HCT116 (cell line): ENCODE measurements at regions not wholly inside any gene's neighbourhood (a gene's known extent, or its start where the extent isn't known, plus 50 kb on each side); places are given as distances from the start of the nearest gene placed in this dataset.

ENCODE experiments used
- ATAC-seq: fragments of 200-7000 bp; cut with Tn5 transposase; 2 replicates; pipeline ENCODE4 v1.9.1; 2020; ENCODE audit warnings: mild to moderate bottlenecking, moderate library complexity
- BruUV-seq: library from RNA; stranded (reverse); fragments of 400-500 nt; replicated peaks from 2 replicates; lab custom pipeline; 2021; lab: Mats Ljungman, UMichigan
- CTCF ChIA-PET: fragments of 300-600 bp; sonication (Branson Sonifier 250); formaldehyde crosslinking; loops from one replicate; lab custom pipeline; 2021; ENCODE audit warnings: antibody characterized with exemption; lab: Charles Lee
- POLR2A ChIA-PET: fragments of 300-600, 350-600 bp; sonication (Branson Sonifier 250); formaldehyde crosslinking; loops from one replicate; lab custom pipeline; 2021; ENCODE audit warnings: antibody characterized with exemption; lab: Charles Lee
- RAD21 ChIA-PET, 2 experiments: fragments of 300-600 bp; sonication (Branson Sonifier 250); formaldehyde crosslinking; loops; one replicate each; lab custom pipeline; 2023; ENCODE audit warnings: low total read pairs in 2 of 2; ENCODE audit not compliant: uncharacterized antibody in 2 of 2, unreplicated experiment in 2 of 2, low non-redundant PET in 1 of 2; lab: Charles Lee
- DNase-seq: peaks from one replicate; pipeline ENCODE4 v3.0.0-alpha.2; 2010; ENCODE audit warnings: low read depth, low spot score
- H2AFZ ChIP-seq: fragments of 200-600 bp; shearing (Covaris generic), sonication (generic); 2 replicates; pipeline ENCODE4 v1.6.1; 2017; ENCODE audit warnings: low read depth, mixed run types, mixed read lengths, antibody characterized with exemption, low read length; ENCODE audit not compliant: poor library complexity, severe bottlenecking
- H3K27ac ChIP-seq: 2 replicates; pipeline ENCODE4 v1.5.1; 2012; ENCODE audit warnings: low read depth, low read length
- H3K27me3 ChIP-seq: fragments of 200-600 bp; sonication (generic); 2 replicates; pipeline ENCODE4 v1.6.1; 2016; ENCODE audit warnings: mixed run types, low read length, mixed read lengths; ENCODE audit not compliant: insufficient read depth
- H3K36me3 ChIP-seq, 2 experiments: fragments of 200-500 bp in 1 of 2; fragments of 200-600 bp in 1 of 2; sonication (Bioruptor generic) in 1 of 2; sonication (generic) in 1 of 2; 2 replicates each; pipeline versions ENCODE4 v1.5.1 to v1.6.1; 2014 to 2016; ENCODE audit warnings: low read length in 2 of 2, inconsistent platforms in 1 of 2, mixed read lengths in 1 of 2, mixed run types in 1 of 2; ENCODE audit not compliant: insufficient read depth in 2 of 2, control insufficient read depth in 1 of 2
- H3K4me1 ChIP-seq, 2 experiments: fragments of 200-600 bp in 1 of 2; sonication (generic) in 1 of 2; 2 replicates each; pipeline versions ENCODE4 v1.5.1 to v1.6.1; 2012 to 2017; ENCODE audit warnings: low read length in 2 of 2, inconsistent platforms in 1 of 2, mild to moderate bottlenecking in 1 of 2, mixed read lengths in 1 of 2, mixed run types in 1 of 2, moderate library complexity in 1 of 2; ENCODE audit not compliant: insufficient read depth in 2 of 2, control insufficient read depth in 1 of 2
- H3K4me2 ChIP-seq: fragments of 200-600 bp; sonication (generic); 2 replicates; pipeline ENCODE4 v1.6.1; 2017; ENCODE audit warnings: mixed run types, low read length, mixed read lengths
- H3K4me3 ChIP-seq, 2 experiments: fragments of 200-600 bp in 1 of 2; sonication (generic) in 1 of 2; replicated peaks in 1 of 2; 2 replicates each; pipeline ENCODE4 v1.5.1; 2011 to 2016; ENCODE audit warnings: low read length in 2 of 2, control low read depth in 1 of 2, low read depth in 1 of 2, mild to moderate bottlenecking in 1 of 2, mixed read lengths in 1 of 2, mixed run types in 1 of 2
- H3K79me2 ChIP-seq: fragments of 200-600 bp; sonication (generic); 2 replicates; pipeline ENCODE4 v1.6.1; 2017; ENCODE audit warnings: mild to moderate bottlenecking, mixed run types, low read length, moderate library complexity, mixed read lengths; ENCODE audit not compliant: insufficient read depth
- H3K9ac ChIP-seq: fragments of 200-600 bp; sonication (generic); 2 replicates; pipeline ENCODE4 v1.6.1; 2016; ENCODE audit warnings: low read length, mixed read lengths
- H3K9me2 ChIP-seq: fragments of 200-600 bp; sonication (generic), shearing (Covaris generic); 2 replicates; pipeline ENCODE4 v1.6.1; 2017; ENCODE audit warnings: mixed run types, mild to moderate bottlenecking, moderate library complexity; ENCODE audit not compliant: insufficient read depth
- H3K9me3 ChIP-seq, 2 experiments: fragments of 200-500 bp in 1 of 2; fragments of 200-600 bp in 1 of 2; sonication (Bioruptor generic) in 1 of 2; sonication (generic) in 1 of 2; 2 replicates each; pipeline ENCODE4 v1.6.1; 2014 to 2017; ENCODE audit warnings: low read length in 2 of 2, mixed read lengths in 2 of 2, inconsistent platforms in 1 of 2, low read depth in 1 of 2, mild to moderate bottlenecking in 1 of 2, mixed run types in 1 of 2, moderate library complexity in 1 of 2; ENCODE audit not compliant: control insufficient read depth in 1 of 2, insufficient read depth in 1 of 2
- H4K20me1 ChIP-seq: fragments of 200-600 bp; sonication (generic), shearing (Covaris generic); 2 replicates; pipeline ENCODE4 v1.6.1; 2017; ENCODE audit warnings: mixed run types, mild to moderate bottlenecking, moderate library complexity; ENCODE audit not compliant: insufficient read depth
- CEBPB ChIP-seq: IDR thresholded peaks from 2 replicates; pipeline ENCODE4 v1.6.1; 2012; ENCODE audit warnings: low read depth
- EZH2 ChIP-seq: fragments of 200-600 bp; sonication (generic); IDR thresholded peaks from 2 replicates; pipeline ENCODE4 v1.6.1; 2017; ENCODE audit warnings: antibody characterized with exemption, mixed run types
- EZH2phosphoT487 ChIP-seq: fragments of 200-600 bp; IDR thresholded peaks from 2 replicates; pipeline ENCODE4 v1.6.1; 2018; ENCODE audit warnings: antibody characterized with exemption, borderline replicate concordance
- JUND ChIP-seq: IDR thresholded peaks from 2 replicates; pipeline ENCODE4 v1.6.1; 2012
- POLR2A ChIP-seq: IDR thresholded peaks from 2 replicates; pipeline ENCODE4 v1.7.0; 2011; ENCODE audit warnings: borderline replicate concordance; ENCODE audit not compliant: insufficient read depth, insufficient read length; ENCODE audit errors: extremely low read depth
- SIN3A ChIP-seq: IDR thresholded peaks from 2 replicates; pipeline ENCODE4 v1.6.1; 2012; ENCODE audit warnings: low read depth
- SP1 ChIP-seq: IDR thresholded peaks from 2 replicates; pipeline ENCODE4 v1.6.1; 2012; ENCODE audit warnings: low read depth
- intact Hi-C: fragments of 100-400 bp; cut with micrococcal nuclease; formaldehyde crosslinking; loops from 2 replicates; pipeline ENCODE4 v1.10.0; 2022
- TF ChIP-seq, protein P1 (sequence below): IDR thresholded peaks from 2 replicates; pipeline ENCODE4 v1.6.1; 2012; ENCODE audit warnings: low read depth

DNA sequence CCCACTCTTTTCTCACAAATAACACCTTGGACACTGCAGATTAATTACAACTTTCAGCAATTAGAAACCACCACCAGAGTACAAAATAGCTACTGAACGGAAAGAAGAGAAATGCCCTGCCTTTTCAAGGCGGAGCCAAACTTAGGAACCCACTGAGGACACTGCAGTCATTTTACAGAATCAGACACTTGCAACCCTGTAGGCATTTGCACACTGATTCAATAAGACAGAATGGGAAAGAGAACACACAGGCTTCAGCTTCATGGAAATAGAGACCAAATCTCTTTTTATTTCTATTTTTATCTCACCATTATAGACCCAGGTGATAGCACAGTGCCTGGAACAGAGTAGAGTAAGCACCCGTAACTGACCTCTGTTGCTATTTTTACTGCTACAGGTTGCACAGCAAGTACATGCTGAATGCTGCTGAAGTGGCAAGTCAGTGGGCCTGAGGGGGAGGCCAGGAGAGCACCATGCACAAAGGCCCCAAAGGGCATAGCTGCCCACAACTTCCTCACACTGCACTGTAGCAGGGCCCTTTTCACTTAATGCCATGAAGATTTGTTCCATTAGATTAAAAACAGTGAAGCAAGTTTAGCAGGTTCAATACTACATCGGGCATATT, 50.7 kb upstream of the EDARADD start:
- H3K9me2 ChIP-seq: no peaks in the 10 kb centered on the region
- no TSS peak for BruUV-seq
- POLR2A ChIA-PET: no interaction called here
- TF ChIP-seq EZH2 (no peak), CEBPB (no peak), SP1 (no peak), SIN3A (no peak), JUND (no peak), EZH2phosphoT487 (no peak), POLR2A (no peak)
- TF ChIP-seq, protein P1, sequence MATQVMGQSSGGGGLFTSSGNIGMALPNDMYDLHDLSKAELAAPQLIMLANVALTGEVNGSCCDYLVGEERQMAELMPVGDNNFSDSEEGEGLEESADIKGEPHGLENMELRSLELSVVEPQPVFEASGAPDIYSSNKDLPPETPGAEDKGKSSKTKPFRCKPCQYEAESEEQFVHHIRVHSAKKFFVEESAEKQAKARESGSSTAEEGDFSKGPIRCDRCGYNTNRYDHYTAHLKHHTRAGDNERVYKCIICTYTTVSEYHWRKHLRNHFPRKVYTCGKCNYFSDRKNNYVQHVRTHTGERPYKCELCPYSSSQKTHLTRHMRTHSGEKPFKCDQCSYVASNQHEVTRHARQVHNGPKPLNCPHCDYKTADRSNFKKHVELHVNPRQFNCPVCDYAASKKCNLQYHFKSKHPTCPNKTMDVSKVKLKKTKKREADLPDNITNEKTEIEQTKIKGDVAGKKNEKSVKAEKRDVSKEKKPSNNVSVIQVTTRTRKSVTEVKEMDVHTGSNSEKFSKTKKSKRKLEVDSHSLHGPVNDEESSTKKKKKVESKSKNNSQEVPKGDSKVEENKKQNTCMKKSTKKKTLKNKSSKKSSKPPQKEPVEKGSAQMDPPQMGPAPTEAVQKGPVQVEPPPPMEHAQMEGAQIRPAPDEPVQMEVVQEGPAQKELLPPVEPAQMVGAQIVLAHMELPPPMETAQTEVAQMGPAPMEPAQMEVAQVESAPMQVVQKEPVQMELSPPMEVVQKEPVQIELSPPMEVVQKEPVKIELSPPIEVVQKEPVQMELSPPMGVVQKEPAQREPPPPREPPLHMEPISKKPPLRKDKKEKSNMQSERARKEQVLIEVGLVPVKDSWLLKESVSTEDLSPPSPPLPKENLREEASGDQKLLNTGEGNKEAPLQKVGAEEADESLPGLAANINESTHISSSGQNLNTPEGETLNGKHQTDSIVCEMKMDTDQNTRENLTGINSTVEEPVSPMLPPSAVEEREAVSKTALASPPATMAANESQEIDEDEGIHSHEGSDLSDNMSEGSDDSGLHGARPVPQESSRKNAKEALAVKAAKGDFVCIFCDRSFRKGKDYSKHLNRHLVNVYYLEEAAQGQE: no peak
- TF ChIP-seq, all 23 proteins: peak for 0
- ChIA-PET RAD21 (no interaction called here), CTCF (no interaction called here)
- Histone ChIP-seq H3K79me2 (no peaks in the 10 kb centered on the region), H3K4me1 (no peaks in the 10 kb centered on the region), H3K4me3 (no peak overlapping the region), H3K9ac (no peak overlapping the region), H4K20me1 (no peaks in the 10 kb centered on the region), H3K36me3 (no peaks in the 10 kb centered on the region), H3K4me2 (no peak overlapping the region), H3K27ac (no peak overlapping the region), H2AFZ (no peak overlapping the region), H3K27me3 (no peaks in the 10 kb centered on the region), H3K9me3 (no peaks in the 10 kb centered on the region)
- DNase-seq (no peak), ATAC-seq (no peak)
- intact Hi-C loops: no loop called here
